ENCODE measurements at regions not wholly inside any gene's neighbourhood (a gene's known extent, or its start where the extent isn't known, plus 50 kb on each side); places are given as distances from the start of the nearest gene placed in this dataset.

- no peak for TF ChIP-seq CTCF (IDR thresholded peaks at IDR 0.05)
- TF ChIP-seq POLR2A (IDR thresholded peaks at IDR 0.05), result no peak
These were observed 211.2 kb downstream of the IRF8 start for GRCh38 chr16:86110134-86110533.

Measured in testis (tissue), 2 donors.